ENCODE measurements at regions not wholly inside any gene's neighbourhood (a gene's known extent, or its start where the extent isn't known, plus 50 kb on each side); places are given as distances from the start of the nearest gene placed in this dataset.

GRCh38 chr10:37687581-37687980 is 169.8 kb downstream of the ZNF248 start:
- no peak overlapping the region for H3K4me3 ChIP-seq
- no peak overlapping the region for H3K27ac ChIP-seq

GRCh38 chr10:37685741-37686683 is 171.4 kb downstream of the ZNF248 start:
- H3K27ac ChIP-seq: no peak overlapping the region
- H3K4me3 ChIP-seq: no peak overlapping the region

- H3K4me3 ChIP-seq: no peak overlapping the region
- no peak overlapping the region for H3K27ac ChIP-seq
These were observed 172.6 kb downstream of the ZNF248 start for GRCh38 chr10:37684765-37685164.

- Histone ChIP-seq H3K4me3 (no peak overlapping the region), H3K27ac (no peak overlapping the region)
These were observed 174.8 kb downstream of the ZNF248 start for GRCh38 chr10:37682617-37683016.

GRCh38 chr10:37681617-37681999 is 175.8 kb downstream of the ZNF248 start:
- Histone ChIP-seq H3K4me3 (no peak overlapping the region), H3K27ac (no peak overlapping the region)

- no peak overlapping the region for H3K27ac ChIP-seq
- H3K4me3 ChIP-seq: no peak overlapping the region
These were observed 176.4 kb downstream of the ZNF248 start for GRCh38 chr10:37680716-37681616.

GRCh38 chr10:37680243-37680683 is 177.1 kb downstream of the ZNF248 start:
- no peak overlapping the region for H3K4me3 ChIP-seq
- H3K27ac ChIP-seq: no peak overlapping the region

GRCh38 chr10:37679465-37679864 is 177.9 kb downstream of the ZNF248 start:
- Histone ChIP-seq H3K4me3 (no peak overlapping the region), H3K27ac (no peak overlapping the region)

GRCh38 chr10:37675449-37675848 is 182.0 kb downstream of the ZNF248 start:
- Histone ChIP-seq H3K4me3 (no peak overlapping the region), H3K27ac (no peak overlapping the region)

- Histone ChIP-seq H3K27ac (no peak overlapping the region), H3K4me3 (no peak overlapping the region)
These were observed 185.6 kb downstream of the ZNF248 start for GRCh38 chr10:37671802-37672201.

- no peak overlapping the region for H3K4me3 ChIP-seq
- H3K27ac ChIP-seq: no peak overlapping the region
These were observed 189.7 kb downstream of the ZNF248 start for GRCh38 chr10:37667736-37668135.

GRCh38 chr10:37654466-37654865 is 202.9 kb downstream of the ZNF248 start:
- Histone ChIP-seq H3K27ac (no peak overlapping the region), H3K4me3 (no peak overlapping the region)

GRCh38 chr10:37643187-37643586 is 214.2 kb downstream of the ZNF248 start:
- no peak overlapping the region for H3K4me3 ChIP-seq

GRCh38 chr10:37640301-37640700 is 217.1 kb downstream of the ZNF248 start:
- Histone ChIP-seq H3K27ac (no peak overlapping the region), H3K4me3 (no peak overlapping the region)

More at GRCh38 chr10:37643187-37643586, 214.2 kb downstream of the ZNF248 start:
- no peak overlapping the region for H3K27ac ChIP-seq

GRCh38 chr10:37639200-37639599 is 218.2 kb downstream of the ZNF248 start:
- Histone ChIP-seq H3K27ac (no peak overlapping the region), H3K4me3 (no peak overlapping the region)

- no peak overlapping the region for H3K4me3 ChIP-seq
- H3K27ac ChIP-seq: no peak overlapping the region
These were observed 218.8 kb downstream of the ZNF248 start for GRCh38 chr10:37638569-37638968.

- H3K27ac ChIP-seq: no peak overlapping the region
- H3K4me3 ChIP-seq: no peak overlapping the region
These were observed 223.0 kb downstream of the ZNF248 start for GRCh38 chr10:37634351-37634880.

GRCh38 chr10:37632641-37633040 is 224.8 kb downstream of the ZNF248 start:
- Histone ChIP-seq H3K27ac (no peak overlapping the region), H3K4me3 (no peak overlapping the region)

GRCh38 chr10:37623506-37623905 is 233.9 kb downstream of the ZNF248 start:
- H3K27ac ChIP-seq: no peak overlapping the region
- no peak overlapping the region for H3K4me3 ChIP-seq

- Histone ChIP-seq H3K27ac (no peak overlapping the region), H3K4me3 (no peak overlapping the region)
These were observed 238.1 kb downstream of the ZNF248 start for GRCh38 chr10:37619336-37619735.
